HCT116 (cell line): ENCODE measurements at regions not wholly inside any gene's neighbourhood (a gene's known extent, or its start where the extent isn't known, plus 50 kb on each side); places are given as distances from the start of the nearest gene placed in this dataset.
A peak's percentile ranks its signal among the peaks of the same experiment; 100 is the strongest.

Experiments used
- ATAC-seq: fragments of 200-7000 bp; cut with Tn5 transposase; 2 replicates; pipeline ENCODE4 v1.9.1; 2020; ENCODE audit warnings: mild to moderate bottlenecking, moderate library complexity
- BruUV-seq: library from RNA; stranded (reverse); fragments of 400-500 nt; replicated peaks from 2 replicates; lab custom pipeline; 2021; lab: Mats Ljungman, UMichigan
- CTCF ChIA-PET: fragments of 300-600 bp; sonication (Branson Sonifier 250); formaldehyde crosslinking; loops from one replicate; lab custom pipeline; 2021; ENCODE audit warnings: antibody characterized with exemption; lab: Charles Lee
- POLR2A ChIA-PET: fragments of 300-600, 350-600 bp; sonication (Branson Sonifier 250); formaldehyde crosslinking; loops from one replicate; lab custom pipeline; 2021; ENCODE audit warnings: antibody characterized with exemption; lab: Charles Lee
- RAD21 ChIA-PET, 2 experiments: fragments of 300-600 bp; sonication (Branson Sonifier 250); formaldehyde crosslinking; loops; one replicate each; lab custom pipeline; 2023; ENCODE audit warnings: low total read pairs in 2 of 2; ENCODE audit not compliant: uncharacterized antibody in 2 of 2, unreplicated experiment in 2 of 2, low non-redundant PET in 1 of 2; lab: Charles Lee
- DNase-seq: peaks from one replicate; pipeline ENCODE4 v3.0.0-alpha.2; 2010; ENCODE audit warnings: low read depth, low spot score
- H2AFZ ChIP-seq: fragments of 200-600 bp; shearing (Covaris generic), sonication (generic); 2 replicates; pipeline ENCODE4 v1.6.1; 2017; ENCODE audit warnings: low read depth, mixed run types, mixed read lengths, antibody characterized with exemption, low read length; ENCODE audit not compliant: poor library complexity, severe bottlenecking
- H3K27ac ChIP-seq: 2 replicates; pipeline ENCODE4 v1.5.1; 2012; ENCODE audit warnings: low read depth, low read length
- H3K27me3 ChIP-seq: fragments of 200-600 bp; sonication (generic); 2 replicates; pipeline ENCODE4 v1.6.1; 2016; ENCODE audit warnings: mixed run types, low read length, mixed read lengths; ENCODE audit not compliant: insufficient read depth
- H3K36me3 ChIP-seq, 2 experiments: fragments of 200-500 bp in 1 of 2; fragments of 200-600 bp in 1 of 2; sonication (Bioruptor generic) in 1 of 2; sonication (generic) in 1 of 2; 2 replicates each; pipeline versions ENCODE4 v1.5.1 to v1.6.1; 2014 to 2016; ENCODE audit warnings: low read length in 2 of 2, inconsistent platforms in 1 of 2, mixed read lengths in 1 of 2, mixed run types in 1 of 2; ENCODE audit not compliant: insufficient read depth in 2 of 2, control insufficient read depth in 1 of 2
- H3K4me1 ChIP-seq, 2 experiments: fragments of 200-600 bp in 1 of 2; sonication (generic) in 1 of 2; 2 replicates each; pipeline versions ENCODE4 v1.5.1 to v1.6.1; 2012 to 2017; ENCODE audit warnings: low read length in 2 of 2, inconsistent platforms in 1 of 2, mild to moderate bottlenecking in 1 of 2, mixed read lengths in 1 of 2, mixed run types in 1 of 2, moderate library complexity in 1 of 2; ENCODE audit not compliant: insufficient read depth in 2 of 2, control insufficient read depth in 1 of 2
- H3K4me2 ChIP-seq: fragments of 200-600 bp; sonication (generic); 2 replicates; pipeline ENCODE4 v1.6.1; 2017; ENCODE audit warnings: mixed run types, low read length, mixed read lengths
- H3K4me3 ChIP-seq, 2 experiments: fragments of 200-600 bp in 1 of 2; sonication (generic) in 1 of 2; replicated peaks in 1 of 2; 2 replicates each; pipeline ENCODE4 v1.5.1; 2011 to 2016; ENCODE audit warnings: low read length in 2 of 2, control low read depth in 1 of 2, low read depth in 1 of 2, mild to moderate bottlenecking in 1 of 2, mixed read lengths in 1 of 2, mixed run types in 1 of 2
- H3K79me2 ChIP-seq: fragments of 200-600 bp; sonication (generic); 2 replicates; pipeline ENCODE4 v1.6.1; 2017; ENCODE audit warnings: mild to moderate bottlenecking, mixed run types, low read length, moderate library complexity, mixed read lengths; ENCODE audit not compliant: insufficient read depth
- H3K9ac ChIP-seq: fragments of 200-600 bp; sonication (generic); 2 replicates; pipeline ENCODE4 v1.6.1; 2016; ENCODE audit warnings: low read length, mixed read lengths
- H3K9me2 ChIP-seq: fragments of 200-600 bp; sonication (generic), shearing (Covaris generic); 2 replicates; pipeline ENCODE4 v1.6.1; 2017; ENCODE audit warnings: mixed run types, mild to moderate bottlenecking, moderate library complexity; ENCODE audit not compliant: insufficient read depth
- H3K9me3 ChIP-seq, 2 experiments: fragments of 200-500 bp in 1 of 2; fragments of 200-600 bp in 1 of 2; sonication (Bioruptor generic) in 1 of 2; sonication (generic) in 1 of 2; 2 replicates each; pipeline ENCODE4 v1.6.1; 2014 to 2017; ENCODE audit warnings: low read length in 2 of 2, mixed read lengths in 2 of 2, inconsistent platforms in 1 of 2, low read depth in 1 of 2, mild to moderate bottlenecking in 1 of 2, mixed run types in 1 of 2, moderate library complexity in 1 of 2; ENCODE audit not compliant: control insufficient read depth in 1 of 2, insufficient read depth in 1 of 2
- H4K20me1 ChIP-seq: fragments of 200-600 bp; sonication (generic), shearing (Covaris generic); 2 replicates; pipeline ENCODE4 v1.6.1; 2017; ENCODE audit warnings: mixed run types, mild to moderate bottlenecking, moderate library complexity; ENCODE audit not compliant: insufficient read depth
- CBX3 ChIP-seq: IDR thresholded peaks from 2 replicates; pipeline ENCODE4 v1.6.1; 2012; ENCODE audit warnings: low read depth
- EGR1 ChIP-seq: IDR thresholded peaks from 2 replicates; pipeline ENCODE4 v1.6.1; 2012; ENCODE audit warnings: low read depth
- ELF1 ChIP-seq: IDR thresholded peaks from 2 replicates; pipeline ENCODE4 v1.6.1; 2012; ENCODE audit warnings: low read depth, borderline replicate concordance
- EZH2phosphoT487 ChIP-seq: fragments of 200-600 bp; IDR thresholded peaks from 2 replicates; pipeline ENCODE4 v1.6.1; 2018; ENCODE audit warnings: antibody characterized with exemption, borderline replicate concordance
- FOSL1 ChIP-seq: IDR thresholded peaks from 2 replicates; pipeline ENCODE4 v1.6.1; 2012; ENCODE audit warnings: low read depth
- REST ChIP-seq: IDR thresholded peaks from 2 replicates; pipeline ENCODE4 v1.6.1; 2012; ENCODE audit warnings: low read depth
- SIN3A ChIP-seq: IDR thresholded peaks from 2 replicates; pipeline ENCODE4 v1.6.1; 2012; ENCODE audit warnings: low read depth
- SRF ChIP-seq: IDR thresholded peaks from 2 replicates; pipeline ENCODE4 v1.6.1; 2012; ENCODE audit warnings: low read depth
- ZBTB33 ChIP-seq: IDR thresholded peaks from 2 replicates; pipeline ENCODE4 v1.6.1; 2011; ENCODE audit warnings: mild to moderate bottlenecking, low read length, moderate library complexity; ENCODE audit not compliant: insufficient replicate concordance; ENCODE audit errors: extremely low read depth
- ZFX ChIP-seq: fragments of 450-650 bp; IDR thresholded peaks from 2 replicates; pipeline ENCODE4 v1.6.1; 2017
- ZNF274 ChIP-seq: fragments of 200-500 bp; sonication (Bioruptor generic); IDR thresholded peaks from 2 replicates; pipeline ENCODE4 v1.6.1; 2014; ENCODE audit warnings: mild to moderate bottlenecking, low read depth, low read length, inconsistent platforms
- intact Hi-C: fragments of 100-400 bp; cut with micrococcal nuclease; formaldehyde crosslinking; loops from 2 replicates; pipeline ENCODE4 v1.10.0; 2022

- TF ChIP-seq EZH2phosphoT487 (no peak), FOSL1 (no peak), ZNF274 (no peak), ZFX (no peak), ZBTB33 (no peak), CBX3 (no peak), EGR1 (no peak), SIN3A (no peak), SRF (no peak), ELF1 (no peak), REST (no peak)
- Histone ChIP-seq H3K9me3 (peaks cover 0 to 9% of the 10 kb centered on the region in 2 experiments; a peak in 1 of 4 replicates), H3K4me1 (peaks cover 58 to 89% of the 10 kb centered on the region in 2 experiments), H2AFZ (no peak overlapping the region), H3K9me2 (no peaks in the 10 kb centered on the region), H4K20me1 (no peaks in the 10 kb centered on the region), H3K4me3 (no peak overlapping the region), H3K36me3 (no peaks in the 10 kb centered on the region), H3K9ac (no peak overlapping the region), H3K4me2 (peak overlapping the region; percentile 8; the same call in 1 of the 2 replicates), H3K79me2 (no peaks in the 10 kb centered on the region), H3K27me3 (no peaks in the 10 kb centered on the region), H3K27ac (no peak overlapping the region)
- no TSS peak for BruUV-seq
- ChIA-PET RAD21 (no interaction called here), CTCF (no interaction called here), POLR2A (no interaction called here)
- DNase-seq (no peak), ATAC-seq (no peak)
- intact Hi-C loops, result no loop called here
These were observed 72.1 kb upstream of the EPB41L1 start for GRCh38 chr20:36082315-36082915.
